Gastrocnemius medialis (tissue), 4 donors: ENCODE measurements at regions not wholly inside any gene's neighbourhood (a gene's known extent, or its start where the extent isn't known, plus 50 kb on each side); places are given as distances from the start of the nearest gene placed in this dataset.

Experiments
- CTCF ChIP-seq, 5 experiments: fragments of 450-650 bp in 3 of 5; fragments of 200-600 bp in 2 of 5; sonication (generic) in 2 of 5; IDR thresholded peaks in 4 of 5; conservative IDR thresholded peaks in 1 of 5; 1 replicate in 4 of 5; 2 replicates in 1 of 5; pipeline ENCODE4 v1.5.1; 2016 to 2019; ENCODE audit warnings: antibody characterized with exemption in 5 of 5, mild to moderate bottlenecking in 3 of 5, moderate library complexity in 3 of 5
- POLR2A ChIP-seq, 2 donors: fragments of 450-650 bp; IDR thresholded peaks; one replicate each; pipeline ENCODE4 v1.6.1; 2017; ENCODE audit warnings: antibody characterized with exemption in 2 of 2, mild to moderate bottlenecking in 2 of 2, moderate library complexity in 2 of 2

GRCh38 chr4:116387937-116388474, 697.4 kb downstream of the TRAM1L1 start:
- no peak for TF ChIP-seq CTCF (IDR thresholded peaks at IDR 0.05 in 4 of 5, conservative IDR thresholded peaks at IDR 0.05 in 1 of 5)
- no peak for TF ChIP-seq POLR2A (IDR thresholded peaks at IDR 0.05)
